ENCODE measurements at regions not wholly inside any gene's neighbourhood (a gene's known extent, or its start where the extent isn't known, plus 50 kb on each side); places are given as distances from the start of the nearest gene placed in this dataset.

- no peak overlapping the region for H2AFZ ChIP-seq
- H3K9me3 ChIP-seq (ENCODE audit: control insufficient read depth, low read length): no peaks in the 10 kb centered on the region
- no peak overlapping the region for H3K4me3 ChIP-seq (ENCODE audit: low read depth, low read length)
- no peaks in the 10 kb centered on the region for H3K4me1 ChIP-seq
- TF ChIP-seq CTCF (IDR thresholded peaks at IDR 0.05): no peak
- H3K27me3 ChIP-seq (ENCODE audit: control insufficient read depth, insufficient read depth, low read length): no peaks in the 10 kb centered on the region
- no peaks in the 10 kb centered on the region for H3K79me2 ChIP-seq
- H3K9ac ChIP-seq: no peak overlapping the region
- no peak overlapping the region for H3K4me2 ChIP-seq (ENCODE audit: low read length)
- H3K27ac ChIP-seq: no peak overlapping the region
- no peaks in the 10 kb centered on the region for H3K36me3 ChIP-seq (ENCODE audit: control insufficient read depth, insufficient read depth, low read length)
These were observed 567.8 kb upstream of the NRG3 start for GRCh38 chr10:81306971-81307782.

- H2AFZ ChIP-seq: no peak overlapping the region
- H3K79me2 ChIP-seq: no peaks in the 10 kb centered on the region
- H3K27me3 ChIP-seq (ENCODE audit: control insufficient read depth, insufficient read depth, low read length): no peaks in the 10 kb centered on the region
- H3K27ac ChIP-seq: no peak overlapping the region
- TF ChIP-seq CTCF (IDR thresholded peaks at IDR 0.05): no peak
- no peaks in the 10 kb centered on the region for H3K36me3 ChIP-seq (ENCODE audit: control insufficient read depth, insufficient read depth, low read length)
- no peaks in the 10 kb centered on the region for H3K4me1 ChIP-seq
- no peak overlapping the region for H3K4me3 ChIP-seq (ENCODE audit: low read depth, low read length)
- H3K9me3 ChIP-seq (ENCODE audit: control insufficient read depth, low read length): no peaks in the 10 kb centered on the region
- no peak overlapping the region for H3K9ac ChIP-seq
- H3K4me2 ChIP-seq (ENCODE audit: low read length): no peak overlapping the region
These were observed 565.9 kb upstream of the NRG3 start for GRCh38 chr10:81309041-81309552.

- Histone ChIP-seq H3K27ac (no peak overlapping the region), H3K4me3 (ENCODE audit: low read depth, low read length) (no peak overlapping the region), H3K27me3 (ENCODE audit: control insufficient read depth, insufficient read depth, low read length) (no peaks in the 10 kb centered on the region), H3K4me1 (no peaks in the 10 kb centered on the region), H2AFZ (no peak overlapping the region), H3K79me2 (no peaks in the 10 kb centered on the region), H3K9me3 (ENCODE audit: control insufficient read depth, low read length) (no peaks in the 10 kb centered on the region), H3K9ac (no peak overlapping the region), H3K4me2 (ENCODE audit: low read length) (no peak overlapping the region), H3K36me3 (ENCODE audit: control insufficient read depth, insufficient read depth, low read length) (no peaks in the 10 kb centered on the region)
- TF ChIP-seq CTCF (IDR thresholded peaks at IDR 0.05): no peak
These were observed 560.5 kb upstream of the NRG3 start for GRCh38 chr10:81314471-81314870.

- H3K36me3 ChIP-seq (ENCODE audit: control insufficient read depth, insufficient read depth, low read length): no peaks in the 10 kb centered on the region
- no peaks in the 10 kb centered on the region for H3K9me3 ChIP-seq (ENCODE audit: control insufficient read depth, low read length)
- no peak overlapping the region for H3K9ac ChIP-seq
- no peak overlapping the region for H3K27ac ChIP-seq
- no peak for TF ChIP-seq CTCF (IDR thresholded peaks at IDR 0.05)
- H3K79me2 ChIP-seq: no peaks in the 10 kb centered on the region
- H2AFZ ChIP-seq: no peak overlapping the region
- no peaks in the 10 kb centered on the region for H3K27me3 ChIP-seq (ENCODE audit: control insufficient read depth, insufficient read depth, low read length)
- H3K4me2 ChIP-seq (ENCODE audit: low read length): no peak overlapping the region
- H3K4me1 ChIP-seq: no peaks in the 10 kb centered on the region
- no peak overlapping the region for H3K4me3 ChIP-seq (ENCODE audit: low read depth, low read length)
These were observed 560.0 kb upstream of the NRG3 start for GRCh38 chr10:81315026-81315425.

GRCh38 chr10:81348003-81348402 lies 527.0 kb upstream of the NRG3 start:
- Histone ChIP-seq H2AFZ (no peak overlapping the region), H3K4me2 (ENCODE audit: low read length) (no peak overlapping the region), H3K27ac (no peak overlapping the region), H3K9ac (no peak overlapping the region), H3K4me1 (no peaks in the 10 kb centered on the region), H3K36me3 (ENCODE audit: control insufficient read depth, insufficient read depth, low read length) (no peaks in the 10 kb centered on the region), H3K4me3 (ENCODE audit: low read depth, low read length) (no peak overlapping the region), H3K27me3 (ENCODE audit: control insufficient read depth, insufficient read depth, low read length) (no peaks in the 10 kb centered on the region), H3K79me2 (no peaks in the 10 kb centered on the region), H3K9me3 (ENCODE audit: control insufficient read depth, low read length) (no peaks in the 10 kb centered on the region)
- no peak for TF ChIP-seq CTCF (IDR thresholded peaks at IDR 0.05)
